GM06990 (cell line): ENCODE measurements at regions not wholly inside any gene's neighbourhood (a gene's known extent, or its start where the extent isn't known, plus 50 kb on each side); places are given as distances from the start of the nearest gene placed in this dataset.

ENCODE experiments used
- DNase-seq: peaks from one replicate; pipeline ENCODE4 v3.0.0-alpha.2; 2011; ENCODE audit not compliant: insufficient read length; ENCODE audit errors: extremely low read depth
- H3K27me3 ChIP-seq: replicated peaks from 2 replicates; pipeline ENCODE4 v1.6.0; 2011; ENCODE audit warnings: low read length; ENCODE audit not compliant: control insufficient read depth, insufficient read depth
- H3K36me3 ChIP-seq: 2 replicates; pipeline ENCODE4 v1.5.1; 2011; ENCODE audit warnings: low read length; ENCODE audit not compliant: control insufficient read depth, insufficient read depth
- H3K4me3 ChIP-seq: replicated peaks from 2 replicates; pipeline ENCODE4 v1.5.1; 2011; ENCODE audit warnings: low read depth, mild to moderate bottlenecking, control low read depth, low read length
- CTCF ChIP-seq: IDR thresholded peaks from 2 replicates; pipeline ENCODE4 v1.5.1; 2011; ENCODE audit warnings: low read length, control low read depth, mild to moderate bottlenecking, inconsistent platforms; ENCODE audit not compliant: insufficient read depth, poor library complexity, severe bottlenecking

- Histone ChIP-seq H3K4me3 (no peak overlapping the region), H3K36me3 (no peaks in the 10 kb centered on the region), H3K27me3 (no peaks in the 10 kb centered on the region; the same call in 1 of the 2 replicates)
- TF ChIP-seq CTCF: no peak
- DNase-seq: no peak
These were observed 126.8 kb upstream of the HS6ST1 start for GRCh38 chr2:128445523-128445900.

GRCh38 chr2:128446049-128446873 is 127.6 kb upstream of the HS6ST1 start:
- no peaks in the 10 kb centered on the region for H3K36me3 ChIP-seq
- TF ChIP-seq CTCF: no peak
- no peaks in the 10 kb centered on the region; the same call in 1 of the 2 replicates for H3K27me3 ChIP-seq
- no peak overlapping the region for H3K4me3 ChIP-seq
- no peak for DNase-seq

DNA sequence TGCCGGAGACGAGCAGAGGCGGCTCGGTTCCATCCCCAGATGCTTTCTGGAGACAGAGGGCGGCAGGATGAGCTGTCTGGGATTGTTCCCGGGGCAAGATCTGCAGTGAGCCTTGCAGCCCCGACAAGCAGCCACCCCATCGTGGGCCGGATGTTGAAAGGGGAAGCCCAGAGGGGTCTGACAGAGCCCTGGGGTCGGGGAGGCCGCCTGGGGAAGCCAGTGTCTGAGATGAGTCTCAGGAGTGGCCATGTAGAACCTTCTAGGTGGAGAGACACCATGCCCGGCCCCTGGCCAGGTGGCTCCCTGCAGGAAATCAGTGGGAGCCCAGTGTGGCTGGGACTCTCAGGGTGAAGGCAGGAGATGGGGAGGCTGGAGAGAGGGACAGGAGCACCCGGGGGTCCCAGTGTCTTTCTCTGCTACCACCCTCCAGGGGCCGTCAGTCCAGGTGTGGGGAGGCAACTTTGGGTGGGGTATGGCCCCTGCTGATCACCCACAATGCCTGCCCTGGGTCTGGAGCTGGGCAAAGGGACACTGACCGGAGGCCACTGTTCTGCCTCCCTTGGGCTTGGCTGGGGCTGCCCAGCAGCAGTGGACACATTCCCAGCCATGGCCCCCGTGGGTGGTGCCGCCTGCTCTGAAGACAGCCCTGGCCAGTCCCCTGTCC is 128.3 kb upstream of the HS6ST1 start:
- no peak for DNase-seq
- TF ChIP-seq CTCF: no peak
- H3K4me3 ChIP-seq: no peak overlapping the region
- no peaks in the 10 kb centered on the region for H3K36me3 ChIP-seq
- H3K27me3 ChIP-seq: no peaks in the 10 kb centered on the region; the same call in 1 of the 2 replicates

DNA sequence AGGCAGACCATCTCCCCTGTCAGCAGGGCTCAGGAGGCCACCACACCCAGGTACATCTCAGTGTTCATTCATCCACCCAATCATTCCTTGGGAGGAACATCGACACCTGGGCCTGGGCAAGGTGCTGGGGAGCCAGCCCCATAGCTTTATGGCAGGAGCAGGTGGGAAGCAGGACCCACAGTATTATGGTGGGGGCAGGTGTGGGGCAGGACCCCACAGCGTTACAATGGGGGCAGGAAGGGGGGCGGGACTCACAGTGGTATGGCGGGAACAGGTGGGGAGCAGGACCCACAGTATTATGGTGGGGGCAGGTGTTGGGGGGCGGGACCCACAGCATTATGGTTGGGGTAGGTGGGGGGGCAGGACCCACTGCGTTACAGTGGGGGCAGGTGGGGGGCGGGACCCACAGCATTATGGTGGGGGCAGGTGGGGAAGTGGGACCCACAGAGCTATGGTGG is 128.9 kb upstream of the HS6ST1 start:
- Histone ChIP-seq H3K4me3 (no peak overlapping the region), H3K27me3 (no peaks in the 10 kb centered on the region; the same call in 1 of the 2 replicates), H3K36me3 (no peaks in the 10 kb centered on the region)
- no peak for TF ChIP-seq CTCF
- no peak for DNase-seq

GRCh38 chr2:128448331-128449225 is 129.9 kb upstream of the HS6ST1 start:
- no peak for DNase-seq
- no peak for TF ChIP-seq CTCF
- H3K27me3 ChIP-seq: no peaks in the 10 kb centered on the region; the same call in 1 of the 2 replicates
- no peak overlapping the region for H3K4me3 ChIP-seq
- H3K36me3 ChIP-seq: no peaks in the 10 kb centered on the region
